Activated CD4-positive, alpha-beta T cell treated with anti-CD3 and anti-CD28 coated beads, Interleukin-2, Interleukin-4, amounts not matched to agents 100 ng/mL and 50 ng/mL, durations not matched to agents 16 hours and 8 hours (primary cell): ENCODE measurements at regions not wholly inside any gene's neighbourhood (a gene's known extent, or its start where the extent isn't known, plus 50 kb on each side); places are given as distances from the start of the nearest gene placed in this dataset.

Source experiments
- DNase-seq: peaks from one replicate; pipeline ENCODE4 v3.0.0-alpha.2; 2020; ENCODE audit warnings: low spot score

GRCh38 chr6:108751851-108752732 lies 96.1 kb upstream of the ARMC2 start:
- no peak for DNase-seq

DNA sequence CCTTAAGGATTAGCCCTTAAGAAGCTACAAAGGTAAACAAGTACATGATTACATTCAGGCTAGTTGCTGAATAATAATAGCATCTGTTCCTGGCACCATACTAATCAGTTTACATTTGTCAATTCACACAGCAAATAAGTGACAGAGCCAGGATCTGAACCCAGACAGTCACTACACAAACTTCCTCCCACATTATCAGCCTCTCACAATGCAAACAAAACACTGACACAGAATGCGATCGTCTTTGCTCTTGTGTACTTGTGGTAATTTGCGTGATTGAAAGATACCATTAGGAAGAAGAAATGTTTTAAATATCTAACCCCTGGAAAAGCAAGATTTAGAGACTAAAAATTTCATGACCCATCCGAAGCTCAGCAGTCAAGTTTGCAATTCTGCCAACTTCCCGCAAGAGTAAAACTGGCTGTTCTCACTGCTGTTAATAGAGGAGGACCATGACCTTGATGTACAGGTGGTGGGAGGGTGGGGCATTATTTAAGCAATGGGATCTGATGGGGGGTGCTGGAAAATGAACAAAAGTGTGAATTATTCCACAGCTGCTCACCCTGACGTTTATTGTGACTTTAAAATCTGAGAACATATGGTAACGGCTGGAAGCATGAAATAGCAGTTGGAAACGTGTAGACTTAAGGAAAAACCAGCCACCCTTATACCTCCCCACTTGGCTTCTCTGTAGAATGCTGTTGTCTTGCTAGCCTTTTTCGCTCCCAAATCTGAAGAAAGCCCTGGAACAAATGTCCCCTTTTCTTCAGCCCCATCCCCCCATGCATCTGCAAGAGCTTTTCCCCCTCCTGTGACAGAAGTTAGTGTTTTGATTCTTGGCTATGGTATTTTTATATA lies 95.3 kb upstream of the ARMC2 start:
- no peak for DNase-seq

DNA sequence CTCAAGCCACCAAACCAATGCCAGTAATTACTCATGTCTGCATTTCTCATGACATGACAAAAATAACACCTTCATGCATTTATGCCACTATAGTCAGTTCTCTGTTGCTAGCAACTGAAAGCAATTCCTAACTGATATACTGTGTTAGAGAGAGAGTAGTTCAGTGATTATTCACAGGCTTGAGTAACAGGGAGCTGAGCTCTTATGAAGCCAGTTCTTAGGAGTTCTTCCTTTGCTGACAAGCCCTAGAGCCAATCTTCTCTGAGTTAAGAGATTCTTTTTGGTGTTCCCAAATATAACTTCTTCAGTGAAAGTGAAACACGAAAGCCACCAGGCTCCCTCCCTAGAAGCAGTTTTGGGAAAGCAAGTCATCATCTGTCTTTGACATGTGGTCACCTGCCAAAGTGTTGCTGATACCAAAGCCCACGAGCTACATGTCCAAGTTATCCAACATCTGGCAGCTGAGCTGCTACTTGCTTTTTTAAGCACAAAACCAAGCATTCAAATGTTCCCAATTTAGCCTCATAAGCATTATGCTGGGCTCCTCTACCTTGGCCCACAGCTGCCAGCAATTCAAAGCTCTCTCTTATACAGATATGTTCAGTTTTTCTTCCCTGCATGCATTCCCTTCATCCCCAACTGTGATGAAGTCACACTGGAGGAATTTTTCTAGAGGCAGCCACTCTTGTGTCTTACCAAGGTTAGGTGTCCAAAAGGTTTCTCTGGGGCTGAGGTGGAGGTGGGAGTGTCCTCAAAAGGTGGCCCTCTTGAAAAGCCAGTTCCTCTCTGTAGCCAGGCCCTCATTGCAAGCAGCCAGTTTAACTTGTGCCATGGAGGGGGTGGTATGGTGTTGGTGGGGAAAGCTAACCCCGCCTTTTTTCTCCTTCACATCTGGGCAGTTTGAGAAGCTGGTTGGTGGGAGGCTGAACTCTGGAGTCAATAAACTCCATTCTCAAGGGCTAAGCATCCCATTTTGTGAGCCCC lies 92.7 kb upstream of the ARMC2 start:
- no peak for DNase-seq

GRCh38 chr6:108757357-108757756 lies 90.9 kb upstream of the ARMC2 start:
- no peak for DNase-seq

- DNase-seq: no peak
Observed at GRCh38 chr6:108758884-108759283, 89.3 kb upstream of the ARMC2 start.

GRCh38 chr6:108760126-108761050 lies 87.8 kb upstream of the ARMC2 start:
- no peak for DNase-seq

DNA sequence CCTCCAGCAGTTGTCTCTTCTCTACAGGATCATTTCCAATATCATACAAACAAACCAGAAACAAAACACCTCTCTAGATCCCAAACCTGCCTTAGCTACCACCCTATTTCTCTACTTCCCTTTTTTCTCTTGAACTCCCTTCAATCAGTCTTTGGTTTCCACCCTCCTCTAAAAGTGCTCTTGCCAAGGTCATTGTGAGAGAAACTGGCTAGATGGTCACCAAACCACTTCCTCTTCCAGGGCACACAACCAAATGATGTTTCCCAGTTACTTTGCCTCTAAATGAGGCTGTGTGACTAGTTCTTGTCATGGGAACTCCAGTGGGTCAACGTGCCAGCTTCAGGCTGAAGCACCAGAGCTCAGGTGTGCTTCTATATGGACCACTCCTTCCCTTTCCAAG lies 85.8 kb upstream of the ARMC2 start:
- no peak for DNase-seq

GRCh38 chr6:108763931-108764579 lies 84.2 kb upstream of the ARMC2 start:
- DNase-seq: no peak

- no peak for DNase-seq
Observed at GRCh38 chr6:108764580-108764950, 83.7 kb upstream of the ARMC2 start.

DNA sequence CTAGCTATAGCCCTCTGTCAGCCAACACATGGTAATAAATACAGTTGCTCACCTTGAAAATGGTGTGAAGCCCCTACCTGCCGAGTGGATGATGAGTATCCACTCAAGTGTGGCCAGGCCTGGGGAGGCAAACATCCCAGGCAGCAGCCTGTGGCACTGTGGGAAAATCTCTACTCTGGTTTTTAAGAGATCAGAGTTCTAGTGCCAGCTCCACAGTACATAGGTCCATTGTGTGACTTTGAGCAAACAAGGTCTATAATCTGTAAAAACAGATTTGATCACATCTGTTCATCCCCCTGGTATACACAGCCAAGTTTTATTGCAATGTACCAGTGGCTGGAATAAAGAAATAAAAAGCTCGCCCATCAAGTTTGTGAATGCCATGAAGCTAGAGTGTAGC lies 82.7 kb upstream of the ARMC2 start:
- no peak for DNase-seq

- no peak for DNase-seq
Observed at GRCh38 chr6:108766419-108766818, 81.8 kb upstream of the ARMC2 start.

GRCh38 chr6:108766886-108767285 lies 81.3 kb upstream of the ARMC2 start:
- DNase-seq: no peak

DNA sequence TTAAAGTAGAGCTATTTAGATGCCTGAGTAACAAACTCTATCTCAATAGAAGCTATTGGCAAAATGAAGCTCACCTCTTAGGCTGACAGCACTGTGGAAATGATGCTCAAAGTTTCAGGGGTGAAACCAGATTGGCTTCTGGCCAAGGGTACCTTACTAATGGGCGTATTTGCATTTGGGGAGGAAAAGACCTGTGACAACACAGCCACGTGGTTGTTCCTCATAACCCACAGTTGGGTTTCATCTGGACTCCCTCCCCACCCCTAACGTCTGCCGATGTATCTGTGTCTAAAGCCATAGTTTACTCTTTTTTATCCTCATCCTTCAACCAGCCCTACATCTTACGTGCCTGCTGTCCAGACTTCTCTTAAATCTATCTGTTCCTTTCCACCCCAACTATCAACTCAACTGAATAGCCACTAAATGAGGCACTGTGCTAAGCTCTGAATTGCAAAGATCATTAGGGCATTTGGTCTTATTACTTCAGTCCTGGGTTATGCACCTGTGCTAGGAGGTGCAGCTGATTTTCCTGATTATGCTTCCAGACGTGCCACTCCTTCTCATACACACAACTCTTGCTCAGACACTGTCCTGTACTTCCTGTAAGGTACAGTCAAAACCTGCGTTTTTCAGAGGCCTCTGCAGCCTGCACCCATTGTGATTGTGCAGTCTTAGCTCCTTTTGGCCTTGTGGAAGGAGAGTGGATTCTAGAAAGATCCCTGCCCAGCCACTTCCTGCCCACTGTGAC lies 80.6 kb upstream of the ARMC2 start:
- no peak for DNase-seq

DNA sequence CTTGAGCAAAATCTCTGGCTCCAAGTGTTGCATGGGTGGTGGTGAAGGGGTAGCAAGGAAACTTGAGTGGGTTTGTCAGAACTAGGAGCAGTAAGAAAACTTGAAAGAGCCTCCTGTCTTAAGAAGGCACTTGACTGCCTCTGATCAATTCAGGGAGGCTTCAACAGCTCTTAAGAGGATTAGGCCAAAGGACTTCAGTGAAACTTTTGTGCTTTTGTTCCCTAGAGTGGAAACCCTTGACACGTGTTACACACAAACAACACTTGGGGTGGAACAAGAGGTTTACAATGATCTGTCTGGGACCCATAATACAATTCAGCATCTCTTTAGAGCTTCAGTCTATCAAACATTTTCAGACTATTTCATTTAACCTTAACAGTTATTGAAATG lies 80.1 kb upstream of the ARMC2 start:
- DNase-seq: no peak

DNA sequence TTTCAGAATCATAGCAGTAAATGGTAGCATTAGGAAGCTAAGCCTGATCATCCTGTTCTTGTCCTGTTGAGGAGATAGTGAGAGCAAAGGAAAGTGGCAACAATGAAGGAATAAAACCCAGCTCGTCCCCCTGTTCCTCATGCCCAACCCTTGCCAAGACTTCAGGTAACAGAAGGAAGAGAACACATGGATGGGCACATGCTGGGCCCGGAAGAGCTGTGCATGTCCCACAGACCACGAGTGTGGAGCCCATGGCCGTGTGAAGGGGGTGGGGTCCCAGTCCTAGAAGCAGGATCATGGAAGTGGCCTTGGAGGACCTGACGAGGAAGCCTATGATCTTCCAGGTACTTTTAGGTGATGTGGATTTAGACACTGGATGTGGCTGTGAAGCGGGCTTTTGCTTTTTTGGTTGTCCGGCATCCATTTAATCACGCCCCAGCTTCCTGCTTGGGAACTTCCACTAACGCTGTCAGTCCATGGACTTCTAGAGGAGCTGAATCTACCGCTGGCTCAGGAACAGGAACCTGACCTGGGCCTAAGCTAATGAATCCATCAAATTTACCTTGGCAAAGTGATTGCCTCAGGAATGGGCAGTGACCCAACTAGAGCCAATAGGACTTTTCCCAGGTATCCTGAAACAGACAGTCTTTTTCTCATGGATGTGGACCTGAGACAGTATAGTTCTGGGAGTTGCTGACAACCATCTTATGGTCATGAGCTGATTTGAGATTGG lies 79.3 kb upstream of the ARMC2 start:
- DNase-seq: no peak

- DNase-seq: no peak
Observed at GRCh38 chr6:108771421-108771820, 76.8 kb upstream of the ARMC2 start.

- no peak for DNase-seq
Observed at GRCh38 chr6:108774555-108774954, 73.7 kb upstream of the ARMC2 start.

DNA sequence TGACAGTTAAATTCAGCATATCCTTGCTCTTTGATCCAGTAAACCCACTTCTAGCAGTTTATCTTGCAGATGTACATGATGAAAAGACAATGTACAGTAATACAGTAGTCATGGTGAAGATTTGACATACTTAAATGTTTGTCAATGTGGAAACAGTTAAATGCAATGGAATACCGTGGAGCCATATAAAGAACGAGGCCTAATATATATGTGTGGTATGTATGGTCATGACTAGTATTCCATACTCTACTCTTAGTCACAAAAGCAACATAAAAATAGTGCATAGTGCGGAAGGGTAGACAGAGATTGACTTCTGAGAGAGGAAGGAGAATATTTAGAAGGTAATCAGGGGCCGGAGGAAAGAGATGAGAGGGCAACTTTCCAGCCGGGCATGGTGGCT lies 70.7 kb upstream of the ARMC2 start:
- DNase-seq: no peak
